NCI-H2196 treated with DMSO at 0.1 percent for 48 hours (cell line): ENCODE measurements at regions not wholly inside any gene's neighbourhood (a gene's known extent, or its start where the extent isn't known, plus 50 kb on each side); places are given as distances from the start of the nearest gene placed in this dataset.
"Not testable (repeated sequence)": the region's sequence is repeated elsewhere in the genome, so short reads cannot be mapped to it uniquely, and the experiment has no call there.

Experiments
- DNase-seq: peaks from one replicate; lab custom pipeline; 2025; ENCODE audit not compliant: unreplicated experiment; lab: John Stamatoyannopoulos, UW

DNA sequence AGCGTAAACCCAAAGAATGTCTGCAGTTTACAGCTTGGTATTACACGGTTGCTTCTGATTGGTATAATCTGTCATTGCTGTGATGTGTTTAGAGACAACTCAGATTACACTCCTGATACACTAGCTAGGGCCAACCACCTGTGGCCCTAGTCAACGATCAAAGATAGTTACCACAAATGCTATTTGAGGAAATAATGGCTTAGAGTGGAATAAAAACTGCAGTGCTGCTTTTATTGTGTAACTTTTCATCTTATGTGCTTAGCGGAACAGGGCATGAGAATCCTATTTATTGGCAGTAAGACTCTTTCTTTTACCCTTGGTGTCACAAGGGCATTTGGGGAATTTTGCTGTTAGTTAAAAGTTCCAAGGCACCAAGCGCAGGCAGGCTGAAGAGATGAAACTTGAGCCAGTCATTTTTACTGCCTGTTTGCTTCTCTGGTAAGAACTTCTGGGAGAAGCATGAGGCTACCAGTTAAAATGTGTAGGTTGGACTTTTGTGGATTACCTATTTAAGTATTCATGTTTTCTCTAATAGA, 363.3 kb downstream of the KCNRG start:
- DNase-seq, result peak; percentile 31

DNA sequence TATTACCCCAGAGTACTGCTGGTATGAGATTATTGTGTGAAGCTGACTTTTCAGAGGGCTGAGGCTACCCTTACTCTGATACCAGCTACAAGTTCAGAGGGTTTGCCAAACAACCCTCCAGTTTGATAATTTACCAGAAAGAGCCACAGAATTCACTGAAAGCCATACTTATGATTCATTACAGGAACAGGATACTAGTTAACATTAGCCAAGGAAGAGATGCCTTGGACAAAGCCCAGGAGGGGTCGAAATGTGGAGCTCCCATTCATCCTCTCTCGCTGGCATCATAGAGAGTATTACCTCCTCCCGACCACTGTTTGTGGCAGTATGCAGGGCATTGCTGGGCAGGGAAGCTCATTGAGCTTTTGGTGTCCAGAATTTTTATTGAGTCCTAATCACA, 364.3 kb downstream of the KCNRG start:
- DNase-seq, result no peak

DNA sequence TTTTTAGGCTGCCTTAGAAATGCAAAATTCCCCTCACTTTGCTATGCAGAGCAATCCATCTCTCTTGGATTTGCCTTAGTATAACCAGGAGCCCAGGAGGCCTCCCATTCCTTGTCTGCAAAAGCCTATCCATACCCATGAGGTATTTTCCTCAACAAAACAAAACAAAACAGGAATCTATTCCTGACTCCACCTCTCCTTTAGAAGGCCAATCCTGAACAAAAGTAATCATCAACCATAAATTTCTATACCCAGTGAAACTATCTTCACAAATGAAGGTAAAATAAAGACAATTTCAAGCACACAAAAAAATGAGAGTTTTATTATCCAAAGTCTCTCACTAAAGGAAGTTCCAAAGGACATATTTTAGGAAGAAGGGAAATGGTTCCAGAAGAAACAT, 365.7 kb downstream of the KCNRG start:
- no peak for DNase-seq

- DNase-seq, result no peak
These were observed 367.3 kb downstream of the KCNRG start for GRCh38 chr13:50382511-50382910.

DNA sequence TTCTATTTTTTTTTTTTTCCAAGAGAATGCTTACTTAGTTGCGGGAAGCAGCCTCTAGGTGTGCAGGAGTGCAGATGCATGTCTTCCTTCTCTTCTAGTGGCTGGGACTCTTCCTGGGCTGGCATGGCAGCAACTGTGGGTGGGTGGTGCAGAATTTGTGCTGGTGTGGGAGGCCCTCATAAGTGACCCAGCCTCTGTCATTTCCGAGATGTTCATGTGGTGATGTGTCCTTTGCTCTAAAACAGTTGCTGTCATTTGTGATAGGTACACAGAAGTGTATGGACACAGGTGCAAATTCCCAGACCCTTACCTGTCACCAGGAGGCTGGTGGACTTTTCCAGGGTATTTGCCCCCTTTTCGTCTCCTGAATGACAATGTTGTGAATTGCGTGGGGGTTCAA, 367.7 kb downstream of the KCNRG start:
- no peak for DNase-seq

DNA sequence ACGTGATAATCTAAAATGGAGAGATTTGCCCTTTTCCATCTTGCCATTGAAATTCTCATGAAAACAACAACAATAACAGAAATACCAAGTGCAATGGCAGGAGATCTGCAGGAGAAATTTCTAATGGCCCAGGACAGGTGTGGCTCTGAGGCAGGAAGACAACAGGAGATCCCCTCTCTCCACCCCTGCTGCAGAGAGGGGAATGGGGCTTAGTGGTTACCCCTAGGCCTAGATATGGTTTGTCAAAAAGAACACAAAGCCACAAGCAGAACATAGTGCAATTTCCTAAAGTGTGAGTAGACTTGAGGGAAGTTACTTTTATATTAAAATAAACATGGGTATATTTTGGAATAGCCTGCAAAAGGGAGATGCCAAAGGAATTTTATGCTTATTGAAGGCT, 369.5 kb downstream of the KCNRG start:
- DNase-seq, result no peak

DNA sequence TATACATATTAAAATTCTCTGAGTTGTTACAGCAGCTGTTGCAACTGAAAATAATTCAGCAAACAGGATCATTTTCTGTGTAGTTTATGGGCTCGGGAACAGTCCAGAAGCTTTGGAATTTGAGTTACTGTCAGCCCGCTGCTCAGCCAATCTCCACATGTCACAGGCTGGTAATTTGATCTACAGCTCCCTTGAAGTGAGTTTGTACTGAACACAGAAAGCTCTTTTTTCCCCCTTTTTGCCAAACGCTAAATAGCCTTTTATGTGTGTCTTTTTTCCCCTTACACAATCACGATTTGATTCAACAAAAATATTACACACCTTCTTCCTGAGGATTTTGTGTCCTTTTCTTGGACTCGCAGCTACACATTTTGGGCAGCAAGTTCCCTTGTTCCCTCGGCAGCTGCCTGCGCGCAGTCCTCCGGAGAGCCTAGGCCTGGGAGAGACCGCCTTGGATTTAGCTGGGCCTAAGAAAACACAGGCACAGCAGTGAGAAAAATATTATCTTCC, 371.4 kb downstream of the KCNRG start:
- no peak for DNase-seq

DNA sequence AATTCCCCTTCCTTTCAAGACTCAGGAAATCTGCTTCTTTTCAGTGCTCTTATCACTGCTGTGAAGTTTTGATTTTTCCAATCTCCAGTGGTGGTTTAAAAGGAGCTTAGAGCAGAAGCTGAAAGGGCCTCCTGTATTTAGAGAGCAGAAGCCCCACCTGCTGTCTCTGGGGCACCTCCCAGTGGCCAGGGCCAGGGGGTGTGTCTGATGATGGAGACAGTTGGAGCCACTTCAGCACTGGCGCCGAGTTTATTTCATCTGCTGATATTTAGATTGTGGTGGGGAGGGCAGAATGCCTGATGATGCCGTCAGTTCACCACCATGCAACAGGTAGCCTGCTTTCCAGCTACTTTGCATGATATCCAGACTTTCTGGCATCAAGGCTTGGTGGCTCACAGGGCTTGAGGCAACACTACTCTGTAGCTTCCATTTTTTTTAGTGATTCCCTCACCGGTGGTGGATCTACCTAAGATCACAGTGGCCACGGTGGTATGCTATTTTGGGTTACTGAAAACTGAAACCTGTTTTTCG, 371.9 kb downstream of the KCNRG start:
- DNase-seq, result peak; percentile 54

- no peak for DNase-seq
These were observed 373.2 kb downstream of the KCNRG start for GRCh38 chr13:50388481-50388880.

DNA sequence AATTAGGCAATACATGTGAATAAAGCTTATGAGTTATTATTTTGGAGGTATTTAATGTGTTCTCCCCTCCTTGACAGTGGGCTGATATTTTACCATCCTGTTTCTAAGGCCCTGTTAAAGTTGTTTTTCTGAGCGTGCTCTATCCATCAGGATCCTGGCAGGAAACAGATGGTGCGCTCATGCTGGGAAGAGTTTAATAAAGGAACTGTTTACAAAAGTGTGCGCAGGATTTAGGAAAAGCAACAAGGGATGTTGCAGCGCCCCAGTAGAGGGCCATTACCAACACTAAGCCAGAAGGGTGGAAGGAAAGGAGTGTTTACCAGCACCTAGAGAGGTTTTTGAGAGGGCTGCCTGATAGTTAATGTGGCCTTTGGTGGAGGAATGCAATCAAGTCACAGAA, 374.5 kb downstream of the KCNRG start:
- DNase-seq, result no peak

- no peak for DNase-seq
These were observed 375.4 kb downstream of the KCNRG start for GRCh38 chr13:50390503-50391248.

DNA sequence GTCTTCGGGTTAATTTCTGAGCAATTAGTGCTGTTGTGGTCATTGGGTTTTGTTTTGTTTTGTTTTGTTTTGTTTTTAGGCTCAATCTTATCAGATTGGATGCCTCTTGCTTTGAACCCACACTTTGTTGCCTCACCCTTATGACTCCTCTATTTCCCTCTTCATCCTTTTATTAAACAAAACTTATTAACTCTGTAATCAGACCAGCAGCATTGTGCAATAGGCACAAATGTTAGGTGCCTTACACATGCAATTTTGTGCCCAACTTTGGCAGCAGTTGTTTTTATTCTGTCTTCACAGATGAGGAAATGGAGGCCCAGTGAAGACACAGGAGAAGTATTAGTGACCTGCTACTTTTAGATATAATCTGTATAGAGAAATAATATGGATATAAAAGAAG, 377.7 kb downstream of the KCNRG start:
- no peak for DNase-seq

DNA sequence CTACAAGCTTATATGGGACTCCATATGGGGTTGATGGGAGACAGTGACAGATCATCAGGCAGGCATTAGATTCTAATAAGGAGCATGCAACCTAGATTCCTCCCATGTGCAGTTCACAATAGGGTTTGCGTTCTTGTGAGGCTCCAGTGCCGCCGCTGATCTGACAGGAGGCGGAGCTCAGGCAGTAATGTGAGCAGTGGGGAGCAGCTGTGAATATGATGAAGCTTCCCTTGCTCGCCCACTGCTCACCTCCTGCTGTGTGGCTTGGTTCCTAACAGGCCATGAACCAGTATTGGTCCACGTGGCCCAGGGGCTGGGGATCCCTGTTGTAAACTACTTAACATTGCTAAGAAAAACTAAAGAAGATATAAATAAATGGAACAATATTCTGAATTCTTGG, 378.4 kb downstream of the KCNRG start:
- no peak for DNase-seq

DNA sequence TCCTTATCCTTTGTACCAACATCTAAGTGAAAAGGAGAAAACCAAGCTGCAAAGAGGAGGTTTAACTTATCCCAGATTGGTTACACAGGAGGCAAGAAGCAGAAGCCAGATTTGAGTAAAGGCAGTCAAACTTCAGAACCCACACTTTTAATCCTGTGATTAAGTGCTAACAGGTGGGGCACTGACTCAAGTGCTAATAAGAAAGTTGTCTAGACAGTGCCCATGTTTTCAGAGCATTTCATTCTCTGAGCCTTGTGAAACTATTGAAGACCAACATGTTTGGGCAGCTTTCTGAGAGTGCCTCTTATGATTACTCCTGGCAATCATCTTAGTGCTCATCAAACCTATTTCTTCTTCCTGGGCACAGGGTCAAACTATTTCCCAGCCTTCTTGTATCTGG, 380.8 kb downstream of the KCNRG start:
- DNase-seq, result no peak

DNA sequence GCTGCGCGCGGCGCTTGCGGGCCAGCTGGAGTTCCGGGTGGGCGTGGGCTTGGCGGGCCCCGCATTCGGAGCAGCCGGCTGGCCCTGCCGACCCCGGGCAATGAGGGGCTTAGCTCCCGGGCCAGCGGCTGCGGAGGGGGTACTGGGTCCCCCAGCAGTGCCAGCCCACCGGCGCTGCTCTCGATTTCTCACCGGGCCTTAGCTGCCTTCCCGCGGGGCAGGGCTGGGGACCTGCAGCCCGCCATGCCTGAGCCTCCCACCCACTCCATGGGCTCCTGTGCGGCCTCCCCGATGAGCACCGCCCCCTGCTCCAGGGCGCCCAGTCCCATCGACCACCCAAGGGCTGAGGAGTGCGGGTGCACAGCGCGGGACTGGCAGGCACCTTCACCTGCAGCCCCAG, 381.4 kb downstream of the KCNRG start:
- not testable (repeated sequence) for DNase-seq

DNA sequence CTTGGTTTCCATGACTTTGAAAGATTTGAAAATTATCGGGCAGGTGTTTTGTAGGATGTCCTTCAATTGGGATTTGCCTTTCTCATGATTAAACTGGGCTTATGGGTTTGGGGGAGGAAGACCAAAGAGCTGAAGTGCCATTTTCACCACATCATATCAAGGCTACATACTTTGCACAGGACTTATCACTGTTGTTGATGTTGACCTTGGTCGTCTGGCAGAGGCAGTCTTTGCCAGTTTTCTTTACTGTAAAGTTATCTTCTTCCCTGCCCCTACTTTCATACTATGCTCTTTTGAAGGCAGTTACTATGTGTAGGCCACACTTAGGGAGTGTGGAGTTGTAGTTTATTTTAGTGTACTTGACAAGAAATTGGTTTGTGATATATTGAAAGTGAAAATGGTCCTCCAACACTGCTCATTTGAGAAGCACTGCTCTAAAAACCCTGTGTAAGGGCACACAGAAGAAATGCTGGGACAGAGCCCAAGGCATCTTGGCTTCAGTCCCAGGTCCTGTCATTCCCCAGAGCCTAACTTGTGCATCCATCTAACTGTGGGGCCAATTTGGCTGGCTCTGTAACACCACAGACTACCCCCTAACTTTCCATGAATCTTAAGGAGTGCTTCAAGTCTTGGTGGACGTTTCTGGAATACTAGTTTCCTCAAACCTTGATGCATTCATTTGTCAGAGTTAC, 384.9 kb downstream of the KCNRG start:
- DNase-seq, result no peak

- DNase-seq, result peak; percentile 11
These were observed 385.8 kb downstream of the KCNRG start for GRCh38 chr13:50401049-50401505.

DNA sequence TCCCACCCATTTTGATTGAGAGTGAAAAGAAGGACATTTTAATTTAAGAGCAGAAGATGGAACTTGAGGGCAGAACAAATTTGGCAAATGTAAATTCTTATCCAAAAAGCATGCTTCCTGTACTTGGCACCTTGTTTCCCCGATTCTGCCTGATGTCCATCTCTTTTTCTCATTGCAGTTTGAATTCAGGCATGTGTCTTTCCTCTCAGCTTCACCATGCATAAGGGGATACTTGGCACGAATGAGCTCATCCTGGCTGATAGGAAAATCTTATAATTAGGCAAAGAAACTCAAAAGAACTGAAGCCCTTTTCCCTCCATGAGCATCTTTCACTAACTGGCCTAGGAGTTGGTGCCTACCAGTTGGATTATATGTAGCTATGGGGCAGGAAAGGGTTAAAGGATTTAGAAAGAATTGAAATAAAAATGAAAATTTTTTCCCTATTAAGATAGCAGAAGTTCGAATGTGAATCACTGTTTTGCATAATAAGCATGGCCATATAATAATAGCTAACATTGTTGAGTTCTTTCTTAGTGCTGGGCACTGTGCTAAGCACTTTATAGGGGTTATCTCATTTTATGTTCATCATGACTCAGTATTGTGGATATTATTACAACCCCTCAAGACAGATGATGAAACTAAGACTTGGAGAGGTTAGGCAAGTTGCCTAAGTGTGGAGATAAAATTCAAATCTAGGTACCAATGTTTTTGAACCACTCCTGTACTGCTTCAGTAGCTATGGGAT, 386.6 kb downstream of the KCNRG start:
- DNase-seq, result no peak

DNA sequence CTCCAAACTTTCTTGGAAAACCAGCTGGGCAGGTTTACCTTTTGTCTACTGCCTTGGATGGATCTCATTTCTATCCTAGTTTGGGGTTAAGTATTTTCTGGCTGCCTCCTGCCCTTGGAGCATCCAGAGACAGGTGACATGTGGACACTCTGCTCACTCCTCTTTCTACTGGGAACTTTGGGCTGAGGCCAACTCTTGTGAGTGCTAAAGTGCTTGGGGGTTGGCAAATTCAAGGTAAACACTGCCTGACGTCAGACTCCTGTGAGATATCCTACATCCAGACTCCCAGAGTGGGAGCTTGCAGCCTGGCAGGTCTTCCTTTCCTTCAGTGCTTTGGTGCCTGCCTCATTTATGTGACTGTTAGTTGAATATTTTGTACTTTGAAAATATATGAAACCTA, 388.1 kb downstream of the KCNRG start:
- peak; percentile 39 for DNase-seq

- DNase-seq, result no peak
These were observed 388.9 kb downstream of the KCNRG start for GRCh38 chr13:50404116-50404515.

DNA sequence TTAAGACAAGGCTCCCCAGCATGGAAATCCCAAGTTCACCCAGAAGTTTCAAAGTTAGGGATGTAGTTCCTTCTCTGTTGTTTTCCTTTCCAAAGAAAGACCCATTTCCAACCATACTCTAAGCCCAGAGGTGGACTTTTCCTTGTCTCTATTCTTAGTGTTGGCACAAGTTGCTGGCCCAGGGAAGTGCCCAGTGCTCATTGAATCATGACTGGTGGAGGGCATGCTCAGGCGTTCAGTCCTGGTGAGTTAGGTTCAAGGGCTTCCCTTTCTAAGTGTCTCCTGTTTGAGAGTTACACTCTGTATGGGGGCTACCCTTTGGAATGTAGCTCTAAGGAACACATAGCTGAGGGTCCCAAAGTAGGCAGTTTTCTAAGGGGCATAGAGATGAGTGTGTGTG, 389.5 kb downstream of the KCNRG start:
- DNase-seq, result no peak
